Esophagus squamous epithelium (tissue), 5 donors: ENCODE measurements at regions not wholly inside any gene's neighbourhood (a gene's known extent, or its start where the extent isn't known, plus 50 kb on each side); places are given as distances from the start of the nearest gene placed in this dataset.

ENCODE experiments used
- DNase-seq: peaks from one replicate; lab custom pipeline; 2025; lab: John Stamatoyannopoulos, UW
- H3K27ac ChIP-seq, 4 donors: fragments of 200-600 bp; sonication (generic); one replicate each; pipeline ENCODE4 v1.5.1; 2016 to 2019; ENCODE audit warnings: mild to moderate bottlenecking in 1 of 4
- H3K27me3 ChIP-seq, 4 donors: fragments of 200-600 bp; sonication (generic); 1 replicate in 3 of 4; 2 replicates in 1 of 4; pipeline versions ENCODE4 v1.5.1 to v1.6.0; 2017 to 2021; ENCODE audit warnings: antibody characterized with exemption in 1 of 4
- H3K36me3 ChIP-seq, 3 donors: fragments of 200-600 bp; sonication (generic); one replicate each; pipeline ENCODE4 v1.5.1; 2016 to 2019
- H3K4me1 ChIP-seq, 3 donors: fragments of 200-600 bp; sonication (generic); one replicate each; pipeline ENCODE4 v1.5.1; 2017 to 2019
- H3K4me3 ChIP-seq, 4 donors: fragments of 200-600 bp; sonication (generic); 1 replicate in 3 of 4; 2 replicates in 1 of 4; pipeline ENCODE4 v1.5.1; 2016 to 2019; ENCODE audit warnings: mild to moderate bottlenecking in 2 of 4, moderate library complexity in 1 of 4
- H3K9me3 ChIP-seq, 3 donors: fragments of 200-600 bp; sonication (generic); one replicate each; pipeline ENCODE4 v1.5.1; 2016 to 2019
- POLR2A ChIP-seq, 4 donors: fragments of 450-650 bp; IDR thresholded peaks; one replicate each; pipeline ENCODE4 v1.6.1; 2017; ENCODE audit warnings: antibody characterized with exemption in 4 of 4, mild to moderate bottlenecking in 4 of 4, moderate library complexity in 3 of 4
- WGBS, 2 donors: methylation state at CpG; one replicate each; pipeline ENCODE4 v1.1.5; 2018; 5-methylcytosine and 5-hydroxymethylcytosine counted together
- intact Hi-C: fragments of 100-400 bp; cut with DNase I; formaldehyde crosslinking; loops from one replicate; pipeline ENCODE4 v1.15.0; 2022
- TF ChIP-seq, protein P1 (sequence below), 6 experiments: fragments of 450-650 bp in 4 of 6; fragments of 200-600 bp in 2 of 6; sonication (generic) in 2 of 6; IDR thresholded peaks; one replicate each; pipeline ENCODE4 v1.5.1; 2016 to 2019; ENCODE audit warnings: antibody characterized with exemption in 6 of 6, mild to moderate bottlenecking in 4 of 6, moderate library complexity in 4 of 6
- donor health status: DM: yes; HTN: yes; CAD: no.

DNA sequence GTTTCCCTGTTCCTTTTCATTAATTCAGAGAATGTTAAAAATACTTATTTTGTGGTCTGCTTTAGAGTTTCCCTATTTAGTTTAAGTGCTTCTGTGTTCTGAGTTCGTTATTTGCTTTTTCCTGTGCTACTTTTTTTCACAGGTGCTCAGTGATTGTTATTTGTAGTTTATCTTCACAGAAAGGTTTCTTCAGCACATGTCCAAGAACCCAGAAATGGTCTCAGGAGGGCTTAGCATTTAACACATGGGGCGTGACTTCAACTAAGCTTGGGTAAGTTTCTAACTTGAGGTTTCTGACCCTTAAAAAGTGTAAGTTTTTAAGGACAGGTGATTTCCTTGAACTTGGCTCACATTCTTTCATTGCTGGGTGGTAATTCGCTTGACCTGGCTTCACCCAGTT lies 157.3 kb downstream of the AASDHPPT start:
- TF ChIP-seq, protein P1, sequence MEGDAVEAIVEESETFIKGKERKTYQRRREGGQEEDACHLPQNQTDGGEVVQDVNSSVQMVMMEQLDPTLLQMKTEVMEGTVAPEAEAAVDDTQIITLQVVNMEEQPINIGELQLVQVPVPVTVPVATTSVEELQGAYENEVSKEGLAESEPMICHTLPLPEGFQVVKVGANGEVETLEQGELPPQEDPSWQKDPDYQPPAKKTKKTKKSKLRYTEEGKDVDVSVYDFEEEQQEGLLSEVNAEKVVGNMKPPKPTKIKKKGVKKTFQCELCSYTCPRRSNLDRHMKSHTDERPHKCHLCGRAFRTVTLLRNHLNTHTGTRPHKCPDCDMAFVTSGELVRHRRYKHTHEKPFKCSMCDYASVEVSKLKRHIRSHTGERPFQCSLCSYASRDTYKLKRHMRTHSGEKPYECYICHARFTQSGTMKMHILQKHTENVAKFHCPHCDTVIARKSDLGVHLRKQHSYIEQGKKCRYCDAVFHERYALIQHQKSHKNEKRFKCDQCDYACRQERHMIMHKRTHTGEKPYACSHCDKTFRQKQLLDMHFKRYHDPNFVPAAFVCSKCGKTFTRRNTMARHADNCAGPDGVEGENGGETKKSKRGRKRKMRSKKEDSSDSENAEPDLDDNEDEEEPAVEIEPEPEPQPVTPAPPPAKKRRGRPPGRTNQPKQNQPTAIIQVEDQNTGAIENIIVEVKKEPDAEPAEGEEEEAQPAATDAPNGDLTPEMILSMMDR (IDR thresholded peaks at IDR 0.05) = no peak
- TF ChIP-seq POLR2A (IDR thresholded peaks at IDR 0.05) = no peak
- WGBS, 2 donors = 71 to 74% methylated on average over 3 of the region's 3 CpGs
- no peak overlapping the region for H3K27ac ChIP-seq
- no peak for DNase-seq
- no peaks in the 10 kb centered on the region for H3K4me1 ChIP-seq
- no peaks in the 10 kb centered on the region for H3K27me3 ChIP-seq
- peaks cover 0 to 10% (median 6%) of the 10 kb centered on the region in 3 donors for H3K9me3 ChIP-seq
- no peaks in the 10 kb centered on the region for H3K36me3 ChIP-seq
- no peak overlapping the region for H3K4me3 ChIP-seq
- intact Hi-C loops = no loop called here

DNA sequence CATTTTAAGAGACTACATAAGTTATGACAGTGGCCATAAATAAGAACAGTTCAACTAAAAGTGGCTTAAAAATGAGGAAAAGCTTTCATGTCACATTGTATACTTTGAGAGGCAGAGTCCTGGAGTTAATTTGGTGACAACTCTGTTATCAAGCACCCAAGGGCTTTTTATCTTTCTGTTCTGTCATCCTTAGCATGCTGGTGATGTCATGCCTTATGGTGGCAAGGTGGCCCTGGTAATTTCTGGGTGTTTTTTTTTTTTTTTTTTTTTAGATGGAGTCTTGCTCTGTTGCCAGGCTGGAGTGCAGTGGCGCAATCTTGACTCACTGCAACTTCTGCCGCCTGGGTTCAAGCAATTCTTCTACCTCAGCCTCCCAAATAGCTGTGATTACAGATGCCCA lies 158.8 kb downstream of the AASDHPPT start:
- H3K27ac ChIP-seq = no peak overlapping the region
- H3K9me3 ChIP-seq = no peaks in the 10 kb centered on the region
- 71 to 86% methylated on average over 1 of the region's 2 CpGs for WGBS, 2 donors
- H3K27me3 ChIP-seq = no peaks in the 10 kb centered on the region
- no peak for DNase-seq
- TF ChIP-seq POLR2A (IDR thresholded peaks at IDR 0.05) = no peak
- TF ChIP-seq, protein P1 (IDR thresholded peaks at IDR 0.05) = no peak
- H3K36me3 ChIP-seq = no peaks in the 10 kb centered on the region
- intact Hi-C loops = no loop called here
- no peak overlapping the region for H3K4me3 ChIP-seq
- no peaks in the 10 kb centered on the region for H3K4me1 ChIP-seq

- intact Hi-C loops = no loop called here
- Histone ChIP-seq H3K4me1 (no peaks in the 10 kb centered on the region), H3K36me3 (no peaks in the 10 kb centered on the region), H3K9me3 (no peaks in the 10 kb centered on the region), H3K27ac (no peak overlapping the region), H3K4me3 (no peak overlapping the region), H3K27me3 (no peaks in the 10 kb centered on the region)
- DNase-seq = no peak
- TF ChIP-seq POLR2A (IDR thresholded peaks at IDR 0.05) = no peak
- TF ChIP-seq, protein P1 (IDR thresholded peaks at IDR 0.05) = no peak
- WGBS, 2 donors = 64 to 65% methylated on average over 1 of the region's 1 CpG
These were observed 161.4 kb downstream of the AASDHPPT start for GRCh38 chr11:106238704-106239360.

GRCh38 chr11:106241601-106242257 lies 164.3 kb downstream of the AASDHPPT start:
- 82 to 88% methylated on average over 6 of the region's 6 CpGs for WGBS, 2 donors
- intact Hi-C loops = no loop called here
- H3K4me1 ChIP-seq = no peaks in the 10 kb centered on the region
- TF ChIP-seq, protein P1 (IDR thresholded peaks at IDR 0.05) = no peak
- no peak for TF ChIP-seq POLR2A (IDR thresholded peaks at IDR 0.05)
- no peaks in the 10 kb centered on the region for H3K36me3 ChIP-seq
- DNase-seq = no peak
- H3K4me3 ChIP-seq = no peak overlapping the region
- no peak overlapping the region for H3K27ac ChIP-seq
- H3K27me3 ChIP-seq = no peaks in the 10 kb centered on the region
- peaks cover 0 to 5% (median 0%) of the 10 kb centered on the region in 3 donors for H3K9me3 ChIP-seq

DNA sequence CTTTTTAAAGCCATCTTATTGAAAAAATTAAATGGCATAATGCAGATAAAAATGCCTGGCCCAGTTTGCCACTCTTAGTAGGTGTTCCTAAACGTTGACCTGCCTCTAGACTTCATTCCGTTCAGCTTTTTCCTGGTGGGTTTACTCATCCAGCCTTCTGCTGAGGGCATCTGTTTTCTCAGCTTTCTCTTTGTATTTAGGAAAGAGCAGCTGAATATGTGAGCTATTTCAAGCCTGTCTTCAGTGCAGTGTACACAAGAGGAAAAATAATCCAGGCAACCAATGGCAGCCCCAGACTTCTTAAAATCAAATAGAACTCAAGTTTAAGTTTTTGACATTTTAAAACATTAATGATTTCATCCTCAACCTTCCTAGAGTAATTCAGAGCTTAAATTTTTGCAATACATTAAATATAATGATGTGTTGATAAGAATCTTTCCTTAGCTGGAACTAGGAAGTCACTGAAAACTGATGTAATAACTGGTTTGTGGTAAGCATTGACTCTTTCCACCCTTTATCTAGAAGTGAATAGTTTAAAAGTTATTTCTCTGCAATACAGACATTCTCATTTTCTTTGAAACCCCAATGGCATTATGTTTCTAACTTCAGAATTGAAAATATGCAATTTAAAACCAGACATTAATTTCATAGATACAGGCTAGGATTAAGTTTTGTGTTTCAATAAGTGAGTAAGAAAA lies 165.4 kb downstream of the AASDHPPT start:
- 20 to 21% methylated on average over 2 of the region's 2 CpGs for WGBS, 2 donors
- Histone ChIP-seq H3K27ac (no peak overlapping the region), H3K36me3 (no peaks in the 10 kb centered on the region), H3K4me3 (no peak overlapping the region), H3K27me3 (no peaks in the 10 kb centered on the region), H3K4me1 (no peaks in the 10 kb centered on the region), H3K9me3 (peaks cover 0 to 10% (median 0%) of the 10 kb centered on the region in 3 donors)
- TF ChIP-seq, protein P1 (IDR thresholded peaks at IDR 0.05) = no peak
- TF ChIP-seq POLR2A (IDR thresholded peaks at IDR 0.05) = no peak
- intact Hi-C loops = no loop called here
- no peak for DNase-seq
